GM12891 (cell line): ENCODE measurements at regions not wholly inside any gene's neighbourhood (a gene's known extent, or its start where the extent isn't known, plus 50 kb on each side); places are given as distances from the start of the nearest gene placed in this dataset.

ENCODE experiments used
- DNase-seq: peaks from one replicate; pipeline ENCODE4 v3.0.0; 2011; ENCODE audit warnings: low spot score; ENCODE audit not compliant: insufficient read length
- FAIRE-seq: peaks from 2 replicates; lab custom pipeline; 2011; peaks lifted over from hg19 to GRCh38; lab: Jason Lieb, UNC
- PAX5 ChIP-seq: IDR thresholded peaks from 2 replicates; pipeline ENCODE4 v1.6.1; 2011; ENCODE audit warnings: low read length, moderate library complexity, mild to moderate bottlenecking; ENCODE audit not compliant: insufficient read depth, severe bottlenecking
- POLR2A ChIP-seq: IDR thresholded peaks from 2 replicates; pipeline ENCODE4 v1.6.1; 2011; ENCODE audit warnings: low read depth, low read length, control low read depth
- POLR2AphosphoS5 ChIP-seq: IDR thresholded peaks from 2 replicates; pipeline ENCODE4 v1.6.1; 2011; ENCODE audit warnings: low read depth, low read length, control low read depth
- POU2F2 ChIP-seq: IDR thresholded peaks from 2 replicates; pipeline ENCODE4 v1.6.1; 2011; ENCODE audit warnings: low read depth, mild to moderate bottlenecking, control low read depth, low read length, moderate library complexity
- SPI1 ChIP-seq: IDR thresholded peaks from 2 replicates; pipeline ENCODE4 v1.6.1; 2011; ENCODE audit warnings: low read depth, low read length, control low read depth
- TAF1 ChIP-seq: IDR thresholded peaks from 2 replicates; pipeline ENCODE4 v1.6.1; 2011; ENCODE audit warnings: low read depth, low read length, control low read depth

DNA sequence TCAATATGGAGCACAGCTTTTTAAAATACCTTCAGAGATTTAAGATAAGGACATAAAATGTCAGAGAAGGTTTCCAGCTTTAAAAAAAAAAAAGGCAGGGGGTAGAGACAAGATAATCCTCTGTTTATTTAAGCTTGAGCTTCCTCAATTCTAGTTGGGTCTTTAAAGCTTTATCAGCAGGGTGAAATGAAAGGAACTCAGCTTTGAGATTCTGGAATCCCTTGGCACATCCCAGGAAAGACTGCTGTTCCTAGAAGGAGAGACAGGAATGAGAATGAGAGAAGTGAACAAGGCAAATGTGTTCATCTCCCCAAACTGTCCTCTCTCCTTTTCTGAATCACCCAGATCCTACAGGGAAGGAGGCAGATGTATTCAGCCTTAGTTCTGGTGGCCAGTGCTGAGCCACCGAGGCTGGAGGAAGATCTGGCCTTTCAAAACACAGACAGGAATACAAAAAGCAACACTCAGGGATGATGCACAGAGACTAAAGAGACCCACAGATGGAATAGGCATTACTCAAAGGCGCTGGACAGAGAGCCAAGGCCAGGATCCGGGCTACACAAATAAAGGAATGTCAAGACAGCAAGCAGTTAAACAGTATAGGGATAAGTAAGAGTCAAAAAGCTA is 385.8 kb upstream of the DUSP10 start:
- FAIRE-seq: no peak
- TF ChIP-seq TAF1 (no peak), POLR2A (no peak), POU2F2 (no peak), PAX5 (no peak), POLR2AphosphoS5 (no peak), SPI1 (no peak)
- DNase-seq: no peak

DNA sequence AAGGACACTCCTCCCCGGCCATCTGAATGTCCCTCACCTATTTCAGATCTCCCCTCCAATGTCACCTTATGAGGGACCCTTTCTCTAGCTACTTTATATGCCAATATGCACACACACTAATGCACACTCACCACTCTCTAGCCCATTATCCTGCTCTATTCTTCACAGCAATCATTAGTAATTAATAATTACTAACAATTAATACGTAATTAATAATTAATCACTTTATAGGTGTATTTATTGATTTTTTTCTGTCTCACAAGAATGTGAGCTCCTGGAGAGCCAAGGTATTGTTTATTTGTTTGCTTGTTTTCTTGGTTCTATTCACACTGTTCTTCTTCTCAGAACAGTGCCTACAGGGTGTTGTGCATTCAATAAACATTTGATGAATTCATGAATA is 385.2 kb upstream of the DUSP10 start:
- FAIRE-seq: no peak
- TF ChIP-seq POLR2A: no peak
- TF ChIP-seq POU2F2: no peak
- TF ChIP-seq TAF1: no peak
- TF ChIP-seq PAX5: no peak
- TF ChIP-seq SPI1: no peak
- TF ChIP-seq POLR2AphosphoS5: no peak
- no peak for DNase-seq

DNA sequence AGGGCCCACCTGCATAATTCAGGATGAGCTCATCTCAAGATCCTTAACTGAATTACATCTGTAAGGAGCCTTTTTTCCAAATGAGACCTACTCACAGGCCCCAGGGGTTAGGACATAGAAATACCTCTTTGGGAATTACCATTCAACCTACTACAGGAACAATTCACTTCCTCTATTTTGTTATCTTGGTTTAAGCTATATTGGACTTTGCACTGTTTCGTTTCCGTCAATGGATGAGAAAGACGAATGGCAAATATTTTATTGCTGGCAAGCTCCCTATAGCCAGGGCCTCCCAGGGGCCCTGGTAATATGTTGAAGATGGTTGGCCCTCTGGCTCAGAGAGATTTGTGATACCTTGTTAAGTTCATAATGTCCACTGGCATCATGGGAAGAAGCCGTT is 384.2 kb upstream of the DUSP10 start:
- TF ChIP-seq SPI1 (peak; percentile 62), TAF1 (no peak), POU2F2 (no peak), PAX5 (no peak), POLR2A (no peak), POLR2AphosphoS5 (no peak)
- FAIRE-seq: no peak
- no peak for DNase-seq

DNA sequence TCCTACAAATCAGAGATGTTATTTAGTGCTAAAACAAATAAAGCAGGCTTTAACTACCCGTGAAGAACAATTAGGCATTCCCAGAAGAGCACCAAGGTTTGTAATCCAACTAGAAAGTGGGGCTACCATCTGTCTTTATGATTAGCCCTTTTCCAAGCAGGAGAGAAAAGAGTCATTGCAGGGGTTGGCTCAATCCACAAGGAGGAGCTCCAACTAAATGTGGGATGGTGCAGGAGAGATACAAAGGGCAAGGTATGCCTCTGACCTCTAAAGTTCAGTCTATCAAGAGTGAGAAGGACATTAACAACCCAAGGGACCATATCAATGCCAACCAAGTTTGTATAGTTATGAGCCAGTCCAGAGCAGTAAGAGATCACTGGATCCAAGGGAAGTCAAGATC is 382.7 kb upstream of the DUSP10 start:
- DNase-seq (no peak), FAIRE-seq (no peak)
- TF ChIP-seq PAX5 (no peak), POLR2AphosphoS5 (no peak), TAF1 (no peak), SPI1 (no peak), POLR2A (no peak), POU2F2 (no peak)

DNA sequence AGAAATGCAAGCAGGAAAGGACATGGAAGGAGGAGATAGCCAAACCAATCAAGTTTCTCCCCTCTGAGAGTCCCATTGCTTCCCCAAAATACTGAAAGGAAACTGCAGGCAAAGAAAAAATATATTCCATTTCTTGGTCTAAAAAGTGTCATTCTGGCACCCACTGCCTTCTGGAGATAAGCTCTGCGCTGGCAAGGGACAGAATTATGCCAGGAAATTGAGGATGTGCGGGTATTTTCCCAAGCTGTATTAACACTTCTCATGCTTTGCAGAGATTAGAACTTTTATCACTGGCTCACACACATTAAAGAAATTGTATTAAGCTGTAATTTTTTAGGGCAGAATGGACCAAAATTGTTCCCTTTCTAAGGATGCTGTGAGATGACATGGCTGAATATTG is 381.2 kb upstream of the DUSP10 start:
- FAIRE-seq (no peak), DNase-seq (no peak)
- TF ChIP-seq POU2F2: no peak
- no peak for TF ChIP-seq PAX5
- TF ChIP-seq TAF1: no peak
- no peak for TF ChIP-seq SPI1
- no peak for TF ChIP-seq POLR2A
- no peak for TF ChIP-seq POLR2AphosphoS5

DNA sequence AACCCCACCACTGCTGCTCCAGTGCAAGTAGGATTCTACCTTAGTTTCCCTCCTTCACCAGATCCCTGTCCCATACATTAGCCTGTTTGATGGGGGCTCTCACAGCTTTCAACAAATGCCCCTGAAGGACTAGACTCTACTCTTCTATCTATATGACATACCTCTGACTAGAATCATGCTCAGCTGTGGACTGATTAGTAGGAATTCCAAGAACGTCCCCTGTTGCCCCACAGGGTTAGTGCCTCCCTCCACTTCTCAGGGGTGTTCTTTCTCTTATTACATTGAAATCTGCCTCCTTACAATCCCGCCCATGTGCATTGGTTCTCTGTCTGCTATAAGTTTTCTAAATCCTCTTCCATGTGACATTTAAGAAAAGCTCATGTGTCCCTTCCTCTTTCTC is 375.9 kb upstream of the DUSP10 start:
- no peak for TF ChIP-seq SPI1
- no peak for TF ChIP-seq POU2F2
- FAIRE-seq (no peak), DNase-seq (no peak)

DNA sequence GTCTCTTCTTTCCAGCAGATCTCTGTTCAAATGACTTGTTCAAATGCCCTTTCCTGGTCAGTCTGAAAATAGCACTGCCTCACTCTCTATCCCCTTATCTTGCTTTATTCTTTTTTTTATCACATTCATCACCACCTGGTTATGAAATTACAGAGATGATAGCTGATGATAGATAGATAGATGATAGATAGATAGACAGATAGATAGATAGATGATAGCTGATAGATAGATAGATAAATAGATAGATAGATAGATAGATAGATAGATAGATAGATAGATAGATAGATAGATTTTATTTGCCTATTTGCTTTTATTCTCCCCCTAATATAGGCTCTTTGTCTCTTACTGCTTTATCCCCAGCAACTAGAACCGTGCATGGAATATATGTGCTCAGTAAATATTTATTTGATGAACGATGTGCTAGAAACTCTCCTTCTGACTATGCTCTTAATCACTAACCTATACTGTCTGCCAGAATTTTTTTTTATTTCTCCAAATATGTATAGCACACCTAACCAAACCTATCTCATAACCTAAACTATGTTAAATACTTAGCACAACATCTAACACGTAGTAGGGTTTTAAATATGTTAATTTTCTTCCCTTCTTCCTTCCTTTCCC is 372.8 kb upstream of the DUSP10 start:
- FAIRE-seq (no peak), DNase-seq (no peak)
- TF ChIP-seq PAX5: no peak
- no peak for TF ChIP-seq TAF1
- no peak for TF ChIP-seq SPI1
- no peak for TF ChIP-seq POLR2A
- TF ChIP-seq POU2F2: no peak
- no peak for TF ChIP-seq POLR2AphosphoS5

DNA sequence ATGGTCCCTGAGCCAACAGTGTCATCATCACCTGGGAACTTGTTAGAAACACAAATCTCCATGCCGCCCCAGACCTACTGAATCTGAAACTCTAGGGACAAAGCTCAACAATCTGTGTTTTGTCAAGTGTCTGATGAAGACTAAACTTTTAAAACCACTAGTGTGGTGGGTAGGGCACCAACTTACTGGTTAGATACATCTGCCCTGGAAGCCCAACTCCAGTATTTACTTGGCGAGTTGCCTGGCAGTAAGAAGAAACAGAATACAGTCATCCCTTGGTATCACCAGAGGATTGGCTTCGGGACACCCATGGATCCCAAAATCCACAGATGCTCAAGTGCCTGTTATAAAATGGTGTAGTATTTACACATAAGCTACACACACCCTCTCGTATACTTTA is 367.9 kb upstream of the DUSP10 start:
- TF ChIP-seq TAF1: no peak
- no peak for TF ChIP-seq PAX5
- no peak for TF ChIP-seq POLR2AphosphoS5
- TF ChIP-seq POLR2A: no peak
- TF ChIP-seq SPI1: no peak
- no peak for TF ChIP-seq POU2F2
- DNase-seq: no peak
- no peak for FAIRE-seq

DNA sequence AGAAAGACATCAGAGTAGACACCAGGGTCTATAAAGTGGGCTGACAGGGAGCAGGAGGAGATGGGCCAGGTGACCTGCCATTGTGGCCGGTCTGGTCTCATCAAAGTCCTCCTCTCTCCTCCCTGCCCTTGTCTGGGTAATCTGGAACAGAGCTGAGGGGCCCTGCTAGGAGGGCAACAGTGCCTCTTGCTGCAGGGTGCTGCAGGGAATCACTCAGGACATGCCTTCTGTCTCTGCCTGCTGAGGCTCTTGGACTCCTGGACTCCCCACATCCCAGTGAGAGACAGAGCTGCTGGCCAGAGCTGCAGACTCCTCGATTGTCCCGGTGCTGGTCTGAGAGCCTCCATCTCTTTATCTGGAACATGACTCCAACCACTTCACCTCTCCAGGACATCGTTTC is 366.1 kb upstream of the DUSP10 start:
- FAIRE-seq: no peak
- TF ChIP-seq POLR2A (no peak), TAF1 (no peak), POLR2AphosphoS5 (no peak), SPI1 (no peak), POU2F2 (no peak), PAX5 (no peak)
- no peak for DNase-seq

DNA sequence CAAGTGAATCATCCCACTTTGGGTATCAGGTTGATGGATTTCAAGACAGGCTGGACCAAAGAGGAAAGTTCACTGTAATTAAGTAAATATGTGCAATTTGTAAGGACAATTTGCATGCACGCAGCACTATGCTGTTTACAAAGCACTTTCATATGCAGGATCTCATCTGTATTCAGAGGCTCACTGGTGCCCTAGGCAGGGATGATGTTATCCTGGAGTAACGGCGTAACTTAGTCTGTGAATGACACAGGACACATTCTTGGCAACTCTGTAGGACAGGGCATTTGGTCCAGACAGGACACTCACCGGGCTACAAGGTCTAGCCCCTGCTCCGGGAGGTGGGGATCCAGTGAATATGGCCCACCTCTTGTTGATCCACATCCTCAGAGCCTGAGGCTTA is 365.4 kb upstream of the DUSP10 start:
- no peak for FAIRE-seq
- no peak for TF ChIP-seq PAX5
- TF ChIP-seq TAF1: no peak
- no peak for TF ChIP-seq POLR2A
- no peak for TF ChIP-seq SPI1
- no peak for TF ChIP-seq POLR2AphosphoS5
- no peak for TF ChIP-seq POU2F2
- no peak for DNase-seq
